ENCODE measurements at regions not wholly inside any gene's neighbourhood (a gene's known extent, or its start where the extent isn't known, plus 50 kb on each side); places are given as distances from the start of the nearest gene placed in this dataset.

- TF ChIP-seq CTCF (IDR thresholded peaks at IDR 0.05): no peak
- TF ChIP-seq POLR2A (IDR thresholded peaks at IDR 0.05): no peak
These were observed 1898.4 kb downstream of the STIM2 start for GRCh38 chr4:28759064-28759463.
